B cell (primary cell): ENCODE measurements at regions not wholly inside any gene's neighbourhood (a gene's known extent, or its start where the extent isn't known, plus 50 kb on each side); places are given as distances from the start of the nearest gene placed in this dataset.

Experiments used
- ATAC-seq: fragments of 200-7000 bp; cut with Tn5 transposase; one replicate; pipeline ENCODE4 v1.10.0; 2021; ENCODE audit warnings: low read depth, mild to moderate bottlenecking, moderate number of reproducible peaks, moderate library complexity
- CTCF ChIA-PET: fragments of 350-600 bp; sonication (Branson Sonifier 250); formaldehyde crosslinking; loops from one replicate; lab custom pipeline; 2021; ENCODE audit warnings: antibody characterized with exemption, inconsistent platforms; lab: Charles Lee
- POLR2A ChIA-PET: fragments of 350-600 bp; sonication (Branson Sonifier 250); formaldehyde crosslinking; loops from one replicate; lab custom pipeline; 2021; ENCODE audit warnings: antibody characterized with exemption; lab: Charles Lee
- DNase-seq: peaks from one replicate; pipeline ENCODE4 v3.0.0; 2013
- H2AFZ ChIP-seq: 2 replicates; pipeline ENCODE4 v1.6.1; 2012; ENCODE audit warnings: mild to moderate bottlenecking, low read depth, low read length; ENCODE audit not compliant: insufficient read depth, poor library complexity, severe bottlenecking
- H3K27ac ChIP-seq, 2 donors: 1 replicate in 1 of 2; 2 replicates in 1 of 2; pipeline ENCODE4 v1.5.1; 2012 to 2013; ENCODE audit warnings: low read length in 2 of 2, mild to moderate bottlenecking in 2 of 2, moderate library complexity in 1 of 2
- H3K27me3 ChIP-seq, 4 experiments: fragments of 200-600 bp in 1 of 4; sonication (generic) in 1 of 4; replicated peaks in 1 of 4; 1 replicate in 2 of 4; 2 replicates in 2 of 4; pipeline versions ENCODE4 v1.6.1 to v1.7.0; 2013 to 2016; ENCODE audit warnings: low read length in 3 of 4, mild to moderate bottlenecking in 2 of 4, mixed read lengths in 1 of 4, moderate library complexity in 1 of 4; ENCODE audit not compliant: insufficient read depth in 4 of 4, control insufficient read depth in 3 of 4; ENCODE audit errors: control extremely low read depth in 1 of 4
- H3K36me3 ChIP-seq, 2 experiments: replicated peaks in 1 of 2; 1 replicate in 1 of 2; 2 replicates in 1 of 2; pipeline versions ENCODE4 v1.6.1 to v1.7.1; 2013; ENCODE audit warnings: low read length in 1 of 2; ENCODE audit not compliant: insufficient read depth in 2 of 2, control insufficient read depth in 1 of 2; ENCODE audit errors: control extremely low read depth in 1 of 2, extremely low read depth in 1 of 2
- H3K4me1 ChIP-seq, 2 donors: fragments of 200-600 bp in 1 of 2; sonication (generic) in 1 of 2; 1 replicate in 1 of 2; 2 replicates in 1 of 2; pipeline versions ENCODE4 v1.5.1 to v1.6.1; 2013 to 2017; ENCODE audit warnings: low read length in 2 of 2; ENCODE audit not compliant: control insufficient read depth in 2 of 2, insufficient read depth in 2 of 2
- H3K4me2 ChIP-seq: replicated peaks from 2 replicates; pipeline ENCODE3; 2012; ENCODE audit warnings: mild to moderate bottlenecking, low read depth, low read length; ENCODE audit not compliant: poor library complexity, severe bottlenecking
- H3K4me3 ChIP-seq, 5 experiments: fragments of 200-600 bp in 1 of 5; sonication (generic) in 1 of 5; 1 replicate in 3 of 5; 2 replicates in 2 of 5; pipeline versions ENCODE4 v1.5.1 to v1.7.0; 2011 to 2016; ENCODE audit warnings: low read length in 4 of 5, mild to moderate bottlenecking in 4 of 5, low read depth in 2 of 5, control low read depth in 1 of 5, moderate library complexity in 1 of 5; ENCODE audit not compliant: insufficient read depth in 1 of 5; ENCODE audit errors: control extremely low read depth in 1 of 5, extremely low read depth in 1 of 5
- H3K79me2 ChIP-seq: fragments of 200-600 bp; sonication (generic); one replicate; pipeline ENCODE4 v1.6.0; 2016; ENCODE audit warnings: low read length; ENCODE audit not compliant: control insufficient read depth, insufficient read depth
- H3K9ac ChIP-seq: fragments of 200-600 bp; sonication (generic); 2 replicates; pipeline ENCODE4 v1.6.1; 2017; ENCODE audit warnings: mild to moderate bottlenecking, low read length, moderate library complexity
- H3K9me3 ChIP-seq, 3 donors: one replicate each; pipeline versions ENCODE4 v1.6.1 to v1.7.1; 2013; ENCODE audit warnings: low read length in 2 of 3; ENCODE audit not compliant: control insufficient read depth in 2 of 3, insufficient read depth in 1 of 3; ENCODE audit errors: control extremely low read depth in 1 of 3
- H4K20me1 ChIP-seq: 2 replicates; pipeline ENCODE4 v1.6.0; 2012; ENCODE audit warnings: mild to moderate bottlenecking, low read length; ENCODE audit not compliant: insufficient read depth, control insufficient read depth, poor library complexity, severe bottlenecking
- H3K27ac Mint-ChIP-seq: one replicate; pipeline ENCODE4 v1.8.0; 2021; ENCODE audit warnings: mixed read lengths
- H3K27me3 Mint-ChIP-seq: one replicate; pipeline ENCODE4 v1.8.0; 2021; ENCODE audit warnings: mixed read lengths
- H3K4me1 Mint-ChIP-seq: one replicate; pipeline ENCODE4 v1.8.0; 2021; ENCODE audit warnings: mixed read lengths
- H3K4me3 Mint-ChIP-seq: one replicate; pipeline ENCODE4 v1.8.0; 2021; ENCODE audit warnings: mixed read lengths
- H3K9me3 Mint-ChIP-seq: one replicate; pipeline ENCODE4 v1.8.0; 2022; ENCODE audit warnings: mixed read lengths; ENCODE audit not compliant: insufficient read depth
- EZH2 ChIP-seq: IDR thresholded peaks from 2 replicates; pipeline ENCODE4 v1.6.1; 2012; ENCODE audit warnings: borderline replicate concordance, low read depth, mild to moderate bottlenecking, moderate library complexity, low read length; ENCODE audit not compliant: insufficient read depth, poor library complexity, severe bottlenecking
- WGBS: methylation state at CpG from one replicate; pipeline ENCODE4 v1.1.5; 2013; ENCODE audit warnings: missing lambda C conversion rate; ENCODE audit not compliant: insufficient coverage; 5-methylcytosine and 5-hydroxymethylcytosine counted together
- intact Hi-C: fragments of 100-400 bp; cut with micrococcal nuclease; formaldehyde crosslinking; loops from one replicate; pipeline ENCODE4 v1.10.0; 2022
- TF ChIP-seq, protein P1 (sequence below): fragments of 200-600 bp; IDR thresholded peaks from one replicate; pipeline ENCODE4 v1.8.0; 2022; ENCODE audit warnings: antibody characterized with exemption, mild to moderate bottlenecking

DNA sequence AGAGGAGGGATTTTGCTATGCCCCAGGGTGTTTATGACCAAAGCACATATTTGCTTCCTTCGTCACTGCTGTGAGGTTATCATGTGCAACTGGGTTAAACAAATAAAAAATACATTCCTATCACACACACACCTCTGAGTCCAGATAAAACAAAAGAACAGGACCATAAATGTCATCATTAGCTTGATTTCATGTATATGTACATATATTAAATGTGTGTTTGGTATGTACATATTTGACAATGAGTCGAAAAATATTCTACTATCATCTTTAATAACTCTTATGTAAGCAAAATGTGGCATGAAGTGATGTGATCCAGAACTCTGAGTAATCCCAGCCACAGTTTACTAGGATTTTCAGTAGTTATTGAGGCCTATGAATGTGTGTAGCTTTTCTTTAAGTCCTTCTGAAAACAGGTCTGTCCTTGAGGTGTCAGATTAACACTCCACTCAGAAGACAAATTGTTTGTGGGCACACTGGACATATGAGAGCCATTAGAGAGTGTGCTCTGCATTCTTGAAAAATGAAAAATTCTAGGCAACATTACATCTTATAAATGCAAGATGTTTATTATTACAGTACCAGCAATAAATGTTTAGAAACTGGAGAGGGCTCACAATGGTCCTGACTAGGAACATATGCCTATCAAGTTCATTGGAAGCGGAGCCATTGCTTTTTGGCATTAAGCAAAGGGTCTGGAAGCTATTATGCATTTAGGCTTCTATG, 335.1 kb upstream of the SEMA3A start:
- no peak for DNase-seq
- Mint-ChIP-seq H3K4me3 (no peak overlapping the region), H3K9me3 (no peaks in the 10 kb centered on the region), H3K27ac (no peak overlapping the region), H3K27me3 (no peaks in the 10 kb centered on the region), H3K4me1 (no peaks in the 10 kb centered on the region)
- no peak overlapping the region for H3K4me3 ChIP-seq
- H3K27ac ChIP-seq = no peak overlapping the region
- TF ChIP-seq, protein P1, sequence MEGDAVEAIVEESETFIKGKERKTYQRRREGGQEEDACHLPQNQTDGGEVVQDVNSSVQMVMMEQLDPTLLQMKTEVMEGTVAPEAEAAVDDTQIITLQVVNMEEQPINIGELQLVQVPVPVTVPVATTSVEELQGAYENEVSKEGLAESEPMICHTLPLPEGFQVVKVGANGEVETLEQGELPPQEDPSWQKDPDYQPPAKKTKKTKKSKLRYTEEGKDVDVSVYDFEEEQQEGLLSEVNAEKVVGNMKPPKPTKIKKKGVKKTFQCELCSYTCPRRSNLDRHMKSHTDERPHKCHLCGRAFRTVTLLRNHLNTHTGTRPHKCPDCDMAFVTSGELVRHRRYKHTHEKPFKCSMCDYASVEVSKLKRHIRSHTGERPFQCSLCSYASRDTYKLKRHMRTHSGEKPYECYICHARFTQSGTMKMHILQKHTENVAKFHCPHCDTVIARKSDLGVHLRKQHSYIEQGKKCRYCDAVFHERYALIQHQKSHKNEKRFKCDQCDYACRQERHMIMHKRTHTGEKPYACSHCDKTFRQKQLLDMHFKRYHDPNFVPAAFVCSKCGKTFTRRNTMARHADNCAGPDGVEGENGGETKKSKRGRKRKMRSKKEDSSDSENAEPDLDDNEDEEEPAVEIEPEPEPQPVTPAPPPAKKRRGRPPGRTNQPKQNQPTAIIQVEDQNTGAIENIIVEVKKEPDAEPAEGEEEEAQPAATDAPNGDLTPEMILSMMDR = no peak
- no peak for TF ChIP-seq EZH2
- POLR2A ChIA-PET = no interaction called here
- no peaks in the 10 kb centered on the region for H3K27me3 ChIP-seq
- H2AFZ ChIP-seq = no peak overlapping the region
- CTCF ChIA-PET = no interaction called here
- no peaks in the 10 kb centered on the region for H3K36me3 ChIP-seq
- H3K9me3 ChIP-seq = no peaks in the 10 kb centered on the region
- no peaks in the 10 kb centered on the region for H3K4me1 ChIP-seq
- H3K9ac ChIP-seq = no peak overlapping the region
- no peak overlapping the region for H3K4me2 ChIP-seq
- intact Hi-C loops = no loop called here
- no peaks in the 10 kb centered on the region for H3K79me2 ChIP-seq
- no peak for ATAC-seq
- WGBS = no CpG with 5 or more reads among the region's 3 CpGs
- H4K20me1 ChIP-seq = no peaks in the 10 kb centered on the region

- Mint-ChIP-seq H3K4me1 (no peaks in the 10 kb centered on the region), H3K27ac (no peak overlapping the region), H3K27me3 (no peaks in the 10 kb centered on the region), H3K4me3 (no peak overlapping the region), H3K9me3 (no peaks in the 10 kb centered on the region)
- H3K79me2 ChIP-seq = no peaks in the 10 kb centered on the region
- no peak for TF ChIP-seq EZH2
- TF ChIP-seq, protein P1 = no peak
- H2AFZ ChIP-seq = no peak overlapping the region
- H3K36me3 ChIP-seq = no peaks in the 10 kb centered on the region
- DNase-seq (no peak), ATAC-seq (no peak)
- H3K27ac ChIP-seq = no peak overlapping the region
- H3K9ac ChIP-seq = no peak overlapping the region
- no peaks in the 10 kb centered on the region for H3K9me3 ChIP-seq
- intact Hi-C loops = no loop called here
- no peaks in the 10 kb centered on the region for H3K4me1 ChIP-seq
- no peaks in the 10 kb centered on the region for H4K20me1 ChIP-seq
- no peak overlapping the region for H3K4me3 ChIP-seq
- H3K27me3 ChIP-seq = no peaks in the 10 kb centered on the region
- no peak overlapping the region for H3K4me2 ChIP-seq
- CTCF ChIA-PET = no interaction called here
- POLR2A ChIA-PET = no interaction called here
Observed at GRCh38 chr7:84528756-84529479, 334.3 kb upstream of the SEMA3A start.
